ENCODE measurements at regions not wholly inside any gene's neighbourhood (a gene's known extent, or its start where the extent isn't known, plus 50 kb on each side); places are given as distances from the start of the nearest gene placed in this dataset.

DNA sequence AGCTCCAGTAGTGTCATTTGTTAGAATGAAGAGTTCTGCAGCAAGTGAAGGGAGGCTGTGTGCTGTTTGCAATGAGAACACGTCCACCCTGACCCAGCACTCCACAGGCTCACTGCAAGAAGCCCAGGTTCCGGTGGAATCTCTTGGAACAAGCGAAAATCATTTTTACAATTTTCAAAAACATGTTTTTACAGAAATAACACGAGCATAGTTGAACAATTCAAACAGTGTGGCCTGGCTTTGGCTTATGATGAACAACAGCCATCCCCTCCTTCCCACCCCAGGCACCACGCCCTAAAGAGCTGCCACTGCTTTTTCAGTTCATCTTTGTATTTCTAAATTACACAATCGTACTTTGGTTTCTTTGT, 59.5 kb upstream of the KY start:
- DNase-seq: no peak
- Mint-ChIP-seq H3K4me3 (no peak overlapping the region), H3K4me1 (no peaks in the 10 kb centered on the region), H3K36me3 (ENCODE audit: low read depth) (no peaks in the 10 kb centered on the region), H3K27ac (peak overlapping the region; percentile 45), H3K9me3 (no peaks in the 10 kb centered on the region), H3K27me3 (ENCODE audit: insufficient read depth) (peaks cover 14% of the 10 kb centered on the region)
- H3K27ac ChIP-seq (ENCODE audit: low read depth, low read length): no peak overlapping the region
- TF ChIP-seq, protein P1, sequence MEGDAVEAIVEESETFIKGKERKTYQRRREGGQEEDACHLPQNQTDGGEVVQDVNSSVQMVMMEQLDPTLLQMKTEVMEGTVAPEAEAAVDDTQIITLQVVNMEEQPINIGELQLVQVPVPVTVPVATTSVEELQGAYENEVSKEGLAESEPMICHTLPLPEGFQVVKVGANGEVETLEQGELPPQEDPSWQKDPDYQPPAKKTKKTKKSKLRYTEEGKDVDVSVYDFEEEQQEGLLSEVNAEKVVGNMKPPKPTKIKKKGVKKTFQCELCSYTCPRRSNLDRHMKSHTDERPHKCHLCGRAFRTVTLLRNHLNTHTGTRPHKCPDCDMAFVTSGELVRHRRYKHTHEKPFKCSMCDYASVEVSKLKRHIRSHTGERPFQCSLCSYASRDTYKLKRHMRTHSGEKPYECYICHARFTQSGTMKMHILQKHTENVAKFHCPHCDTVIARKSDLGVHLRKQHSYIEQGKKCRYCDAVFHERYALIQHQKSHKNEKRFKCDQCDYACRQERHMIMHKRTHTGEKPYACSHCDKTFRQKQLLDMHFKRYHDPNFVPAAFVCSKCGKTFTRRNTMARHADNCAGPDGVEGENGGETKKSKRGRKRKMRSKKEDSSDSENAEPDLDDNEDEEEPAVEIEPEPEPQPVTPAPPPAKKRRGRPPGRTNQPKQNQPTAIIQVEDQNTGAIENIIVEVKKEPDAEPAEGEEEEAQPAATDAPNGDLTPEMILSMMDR (conservative IDR thresholded peaks at IDR 0.05): no peak
- H3K9ac ChIP-seq (ENCODE audit: extremely low read depth, low read length, poor library complexity, severe bottlenecking): no peak overlapping the region
- no peaks in the 10 kb centered on the region for H3K36me3 ChIP-seq (ENCODE audit: control insufficient read depth, insufficient read depth, low read length)
- H3K9me3 ChIP-seq (ENCODE audit: control insufficient read depth, low read length): no peaks in the 10 kb centered on the region
- no peaks in the 10 kb centered on the region for H3K4me1 ChIP-seq (ENCODE audit: control insufficient read depth, insufficient read depth, low read length)
- peaks cover 9% of the 10 kb centered on the region for H3K27me3 ChIP-seq (ENCODE audit: control insufficient read depth, insufficient read depth, low read length, poor library complexity, severe bottlenecking)
- H3K4me3 ChIP-seq (ENCODE audit: low read length): no peak overlapping the region
- 88 to 92% methylated on average over 4 to 6 of the region's 6 CpGs for WGBS, 2 experiments (ENCODE audit: insufficient coverage in 1 of 2, insufficient read length in 1 of 2)

DNA sequence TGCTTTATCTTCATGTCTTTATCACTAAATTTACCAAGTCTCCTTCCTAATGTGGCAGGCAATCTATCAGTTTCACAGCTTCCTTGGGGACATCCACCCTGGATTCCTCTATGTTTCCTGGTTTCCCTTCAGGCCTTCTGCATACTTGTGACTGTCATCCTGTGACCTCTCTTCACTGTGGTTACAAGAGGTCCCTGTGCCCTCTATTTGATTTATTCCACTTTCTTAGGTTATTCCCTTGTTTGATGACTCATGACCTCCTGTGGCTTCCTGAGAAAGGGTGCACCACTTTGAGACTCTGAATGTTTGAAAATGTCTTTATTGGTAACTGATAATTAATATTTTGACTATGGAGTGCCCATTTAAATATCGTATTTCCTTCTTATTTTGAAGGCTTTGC, 60.5 kb upstream of the KY start:
- Mint-ChIP-seq H3K4me3 (no peak overlapping the region), H3K36me3 (ENCODE audit: low read depth) (no peaks in the 10 kb centered on the region), H3K27ac (no peak overlapping the region), H3K27me3 (ENCODE audit: insufficient read depth) (peaks cover 5% of the 10 kb centered on the region), H3K4me1 (no peaks in the 10 kb centered on the region), H3K9me3 (no peaks in the 10 kb centered on the region)
- TF ChIP-seq, protein P1 (conservative IDR thresholded peaks at IDR 0.05): no peak
- DNase-seq: no peak
- H3K27ac ChIP-seq (ENCODE audit: low read depth, low read length): no peak overlapping the region
- H3K9me3 ChIP-seq (ENCODE audit: control insufficient read depth, low read length): no peaks in the 10 kb centered on the region
- H3K4me3 ChIP-seq (ENCODE audit: low read length): no peak overlapping the region
- no peaks in the 10 kb centered on the region for H3K27me3 ChIP-seq (ENCODE audit: control insufficient read depth, insufficient read depth, low read length, poor library complexity, severe bottlenecking)
- H3K4me1 ChIP-seq (ENCODE audit: control insufficient read depth, insufficient read depth, low read length): no peaks in the 10 kb centered on the region
- no peak overlapping the region for H3K9ac ChIP-seq (ENCODE audit: extremely low read depth, low read length, poor library complexity, severe bottlenecking)
- 88 to 100% methylated on average over 1 of the region's 1 CpG for WGBS, 2 experiments (ENCODE audit: insufficient coverage in 1 of 2, insufficient read length in 1 of 2)
- no peaks in the 10 kb centered on the region for H3K36me3 ChIP-seq (ENCODE audit: control insufficient read depth, insufficient read depth, low read length)

DNA sequence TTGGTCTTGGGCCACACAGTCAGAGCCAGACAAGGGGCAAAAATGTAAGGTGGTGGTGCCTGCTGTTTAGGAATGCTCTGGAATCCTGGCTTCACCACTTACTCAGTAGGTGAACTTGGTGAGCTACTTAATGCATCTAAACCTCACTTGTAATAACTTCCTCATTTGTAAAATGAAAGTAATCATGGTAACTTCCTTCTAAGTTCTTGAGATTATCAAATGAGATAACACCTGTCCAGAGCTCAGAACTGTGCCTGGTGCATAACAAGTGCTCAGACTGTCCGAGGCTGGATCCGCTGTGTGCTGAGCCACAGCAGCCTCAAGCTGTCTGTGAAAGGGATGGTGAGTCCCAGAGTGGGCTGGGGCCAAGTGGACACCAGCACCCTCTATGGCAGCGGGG, 62.8 kb upstream of the KY start:
- TF ChIP-seq, protein P1 (conservative IDR thresholded peaks at IDR 0.05): no peak

More for the DNA sequence above, 62.8 kb upstream of the KY start:
- no peak overlapping the region for H3K9ac ChIP-seq (ENCODE audit: extremely low read depth, low read length, poor library complexity, severe bottlenecking)
- no peaks in the 10 kb centered on the region for H3K36me3 ChIP-seq (ENCODE audit: control insufficient read depth, insufficient read depth, low read length)
- WGBS, 2 experiments (ENCODE audit: insufficient coverage in 1 of 2, insufficient read length in 1 of 2): 93 to 94% methylated on average over 2 to 3 of the region's 3 CpGs
- Mint-ChIP-seq H3K36me3 (ENCODE audit: low read depth) (no peaks in the 10 kb centered on the region), H3K4me1 (no peaks in the 10 kb centered on the region), H3K27me3 (ENCODE audit: insufficient read depth) (peaks cover 16% of the 10 kb centered on the region), H3K27ac (no peak overlapping the region), H3K9me3 (no peaks in the 10 kb centered on the region), H3K4me3 (no peak overlapping the region)
- no peaks in the 10 kb centered on the region for H3K4me1 ChIP-seq (ENCODE audit: control insufficient read depth, insufficient read depth, low read length)
- no peaks in the 10 kb centered on the region for H3K9me3 ChIP-seq (ENCODE audit: control insufficient read depth, low read length)
- no peak overlapping the region for H3K4me3 ChIP-seq (ENCODE audit: low read length)
- H3K27me3 ChIP-seq (ENCODE audit: control insufficient read depth, insufficient read depth, low read length, poor library complexity, severe bottlenecking): peaks cover 14% of the 10 kb centered on the region
- H3K27ac ChIP-seq (ENCODE audit: low read depth, low read length): no peak overlapping the region
- no peak for DNase-seq
